ENCODE measurements at regions not wholly inside any gene's neighbourhood (a gene's known extent, or its start where the extent isn't known, plus 50 kb on each side); places are given as distances from the start of the nearest gene placed in this dataset.
"Not testable (repeated sequence)": the region's sequence is repeated elsewhere in the genome, so short reads cannot be mapped to it uniquely, and the experiment has no call there.

- H3K9me3 ChIP-seq = no peaks in the 10 kb centered on the region
- H3K27me3 ChIP-seq = no peaks in the 10 kb centered on the region
- no peak for TF ChIP-seq CTCF (IDR thresholded peaks at IDR 0.05; ENCODE audit: low read depth, low read length)
- H3K4me3 ChIP-seq (ENCODE audit: low read depth, low read length) = no peak overlapping the region
- DNase-seq = no peak
- no peaks in the 10 kb centered on the region for H3K36me3 ChIP-seq
- H3K4me1 ChIP-seq = no peaks in the 10 kb centered on the region
Measured at GRCh38 chr20:53776858-53777257, 183.2 kb upstream of the ZNF217 start.

- no peak for TF ChIP-seq CTCF (IDR thresholded peaks at IDR 0.05; ENCODE audit: low read depth, low read length)
- H3K9me3 ChIP-seq = no peaks in the 10 kb centered on the region
- H3K36me3 ChIP-seq = no peaks in the 10 kb centered on the region
- no peaks in the 10 kb centered on the region for H3K4me1 ChIP-seq
- no peak overlapping the region for H3K4me3 ChIP-seq (ENCODE audit: low read depth, low read length)
- H3K27me3 ChIP-seq = no peaks in the 10 kb centered on the region
- DNase-seq = no peak
Measured at GRCh38 chr20:53774461-53775203, 181.0 kb upstream of the ZNF217 start.

GRCh38 chr20:53773792-53774401, 180.3 kb upstream of the ZNF217 start:
- Histone ChIP-seq H3K9me3 (no peaks in the 10 kb centered on the region), H3K36me3 (no peaks in the 10 kb centered on the region), H3K27me3 (no peaks in the 10 kb centered on the region), H3K4me1 (no peaks in the 10 kb centered on the region), H3K4me3 (ENCODE audit: low read depth, low read length) (no peak overlapping the region)
- DNase-seq = no peak
- TF ChIP-seq CTCF (IDR thresholded peaks at IDR 0.05; ENCODE audit: low read depth, low read length) = no peak

- H3K36me3 ChIP-seq; H3K4me3 ChIP-seq (ENCODE audit: low read depth, low read length); H3K4me1 ChIP-seq; H3K27me3 ChIP-seq; DNase-seq; H3K9me3 ChIP-seq: not testable (repeated sequence)
Measured at GRCh38 chr20:53773066-53773791, 179.6 kb upstream of the ZNF217 start.

- TF ChIP-seq CTCF (IDR thresholded peaks at IDR 0.05; ENCODE audit: low read depth, low read length) = no peak
- no peaks in the 10 kb centered on the region for H3K9me3 ChIP-seq
- H3K27me3 ChIP-seq = no peaks in the 10 kb centered on the region
- H3K4me3 ChIP-seq (ENCODE audit: low read depth, low read length) = no peak overlapping the region
- DNase-seq = no peak
- H3K4me1 ChIP-seq = no peaks in the 10 kb centered on the region
- no peaks in the 10 kb centered on the region for H3K36me3 ChIP-seq
Measured at GRCh38 chr20:53769041-53769440, 175.4 kb upstream of the ZNF217 start.

- Histone ChIP-seq H3K9me3 (no peaks in the 10 kb centered on the region), H3K4me3 (ENCODE audit: low read depth, low read length) (no peak overlapping the region), H3K4me1 (no peaks in the 10 kb centered on the region), H3K36me3 (no peaks in the 10 kb centered on the region), H3K27me3 (no peaks in the 10 kb centered on the region)
- no peak for DNase-seq
- TF ChIP-seq CTCF (IDR thresholded peaks at IDR 0.05; ENCODE audit: low read depth, low read length) = no peak
Measured at GRCh38 chr20:53768329-53768728, 174.7 kb upstream of the ZNF217 start.

Measured in BE2C (cell line).